BJ (cell line): ENCODE measurements at regions not wholly inside any gene's neighbourhood (a gene's known extent, or its start where the extent isn't known, plus 50 kb on each side); places are given as distances from the start of the nearest gene placed in this dataset.

Source experiments
- CTCF ChIA-PET: fragments of 350-600 bp; formaldehyde crosslinking; extraction: SDS; loops from one replicate; lab custom pipeline; 2021; ENCODE audit warnings: antibody characterized with exemption, inconsistent platforms; lab: Yijun Ruan, JAX
- POLR2A ChIA-PET: fragments of 300-600 bp; sonication (Branson Sonifier 250); formaldehyde crosslinking; extraction: SDS; loops from one replicate; lab custom pipeline; 2021; ENCODE audit warnings: antibody characterized with exemption; lab: Charles Lee
- DNase-seq: peaks from one replicate; pipeline ENCODE4 v3.0.0-alpha.2; 2011; ENCODE audit warnings: low read depth
- H3K27me3 ChIP-seq: 2 replicates; pipeline ENCODE4 v1.6.0; 2011; ENCODE audit warnings: low read length; ENCODE audit not compliant: control insufficient read depth, insufficient read depth
- H3K36me3 ChIP-seq: 2 replicates; pipeline ENCODE4 v1.5.1; 2011; ENCODE audit warnings: low read length; ENCODE audit not compliant: control insufficient read depth, insufficient read depth
- H3K4me3 ChIP-seq: 2 replicates; pipeline ENCODE4 v1.5.1; 2011; ENCODE audit warnings: low read depth, mild to moderate bottlenecking, control low read depth, low read length
- TF ChIP-seq, protein P1 (sequence below): IDR thresholded peaks from 2 replicates; pipeline ENCODE4 v1.5.1; 2011; ENCODE audit warnings: low read depth, mild to moderate bottlenecking, control low read depth, inconsistent platforms, low read length, moderate library complexity; ENCODE audit not compliant: insufficient read depth

DNA sequence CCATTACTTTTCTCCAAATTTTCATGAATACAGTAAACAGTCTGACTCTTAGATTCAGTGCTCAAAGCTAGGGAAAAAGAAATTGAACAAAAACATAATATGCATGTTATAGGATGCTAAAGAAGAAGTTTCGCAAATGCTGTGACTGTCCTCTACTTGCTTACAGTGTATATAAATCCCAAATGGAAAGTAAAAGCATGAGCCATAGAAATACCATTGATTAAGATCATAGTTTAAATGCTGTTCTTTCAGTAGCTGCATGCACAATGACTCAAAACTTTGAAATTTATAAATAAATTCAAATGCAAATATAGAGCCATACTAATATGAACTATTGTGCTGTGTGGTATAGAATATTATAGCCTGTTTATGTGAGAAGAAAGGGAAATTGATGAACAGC, 1113.9 kb upstream of the ACVR2A start:
- Histone ChIP-seq H3K4me3 (no peak overlapping the region), H3K36me3 (no peaks in the 10 kb centered on the region), H3K27me3 (no peaks in the 10 kb centered on the region)
- TF ChIP-seq, protein P1, sequence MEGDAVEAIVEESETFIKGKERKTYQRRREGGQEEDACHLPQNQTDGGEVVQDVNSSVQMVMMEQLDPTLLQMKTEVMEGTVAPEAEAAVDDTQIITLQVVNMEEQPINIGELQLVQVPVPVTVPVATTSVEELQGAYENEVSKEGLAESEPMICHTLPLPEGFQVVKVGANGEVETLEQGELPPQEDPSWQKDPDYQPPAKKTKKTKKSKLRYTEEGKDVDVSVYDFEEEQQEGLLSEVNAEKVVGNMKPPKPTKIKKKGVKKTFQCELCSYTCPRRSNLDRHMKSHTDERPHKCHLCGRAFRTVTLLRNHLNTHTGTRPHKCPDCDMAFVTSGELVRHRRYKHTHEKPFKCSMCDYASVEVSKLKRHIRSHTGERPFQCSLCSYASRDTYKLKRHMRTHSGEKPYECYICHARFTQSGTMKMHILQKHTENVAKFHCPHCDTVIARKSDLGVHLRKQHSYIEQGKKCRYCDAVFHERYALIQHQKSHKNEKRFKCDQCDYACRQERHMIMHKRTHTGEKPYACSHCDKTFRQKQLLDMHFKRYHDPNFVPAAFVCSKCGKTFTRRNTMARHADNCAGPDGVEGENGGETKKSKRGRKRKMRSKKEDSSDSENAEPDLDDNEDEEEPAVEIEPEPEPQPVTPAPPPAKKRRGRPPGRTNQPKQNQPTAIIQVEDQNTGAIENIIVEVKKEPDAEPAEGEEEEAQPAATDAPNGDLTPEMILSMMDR: no peak
- ChIA-PET CTCF (interaction anchor here (1.0 kb wide), 1 partner anchor 30 kb away, joined by 3 read pairs; no protein-coding TSS in a partner anchor), POLR2A (no interaction called here)
- no peak for DNase-seq

DNA sequence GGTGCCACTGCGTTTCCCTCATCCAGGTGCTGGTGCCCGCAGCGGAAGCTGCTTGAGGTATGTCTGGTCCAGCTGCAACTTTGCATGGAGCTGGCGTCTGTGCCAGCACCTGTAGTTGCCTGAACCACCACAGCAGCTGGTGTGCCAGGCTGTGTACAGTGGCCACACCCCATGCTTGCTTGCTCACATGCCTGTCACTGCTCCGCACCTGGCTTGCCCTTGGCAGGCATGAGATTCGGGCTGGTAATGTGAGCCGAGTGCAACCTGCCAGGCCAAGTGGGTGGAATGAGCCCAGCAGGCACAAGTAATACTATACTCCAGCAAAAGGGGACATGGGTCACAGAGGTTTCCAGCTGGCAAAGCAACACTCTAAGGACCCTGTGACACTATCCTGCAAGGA, 1123.3 kb upstream of the ACVR2A start:
- TF ChIP-seq, protein P1: no peak
- ChIA-PET CTCF (no interaction called here), POLR2A (no interaction called here)
- no peaks in the 10 kb centered on the region for H3K27me3 ChIP-seq
- no peaks in the 10 kb centered on the region for H3K36me3 ChIP-seq
- no peak overlapping the region for H3K4me3 ChIP-seq
- no peak for DNase-seq

DNA sequence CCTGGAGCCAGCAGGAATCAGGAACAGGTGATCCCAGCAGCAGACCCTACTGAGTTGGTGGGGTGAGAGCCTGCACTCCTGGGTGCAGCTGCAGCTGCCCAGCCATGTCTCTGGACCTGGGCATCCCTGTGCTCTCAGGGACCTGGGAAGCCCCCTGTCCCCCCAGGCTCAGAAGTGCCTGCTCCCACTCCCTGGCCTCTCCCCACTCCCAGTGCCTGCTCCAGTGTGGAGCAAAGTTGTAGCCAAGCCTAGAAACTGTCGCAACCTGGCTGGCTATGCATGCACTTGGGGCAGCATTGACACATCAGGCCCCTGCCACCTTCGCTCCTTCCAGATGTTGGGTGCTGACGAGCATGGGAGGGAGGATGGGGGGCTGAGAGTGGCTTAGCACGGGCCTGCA, 1124.7 kb upstream of the ACVR2A start:
- CTCF ChIA-PET: no interaction called here
- Histone ChIP-seq H3K27me3 (no peaks in the 10 kb centered on the region), H3K4me3 (no peak overlapping the region), H3K36me3 (no peaks in the 10 kb centered on the region)
- TF ChIP-seq, protein P1: no peak
- DNase-seq: no peak
- POLR2A ChIA-PET: no interaction called here

DNA sequence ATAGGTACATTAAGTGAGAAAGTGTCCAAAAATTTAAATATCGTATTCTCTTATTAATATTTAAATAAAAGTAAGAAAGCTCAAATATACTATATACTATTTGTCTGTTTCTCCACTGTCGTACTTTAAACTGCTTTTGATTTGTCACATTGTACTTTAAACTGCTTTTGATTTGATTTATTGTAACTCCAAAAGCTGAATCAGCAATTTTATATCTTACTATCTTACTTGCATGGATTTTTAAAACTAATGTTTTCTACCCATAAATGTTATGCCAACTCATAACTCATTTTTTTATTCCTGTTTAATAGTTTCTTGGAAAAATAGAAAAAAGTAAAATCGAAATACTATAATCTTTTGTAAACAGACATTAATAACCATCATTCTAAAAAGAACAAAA, 1128.2 kb upstream of the ACVR2A start:
- Histone ChIP-seq H3K4me3 (no peak overlapping the region), H3K27me3 (no peaks in the 10 kb centered on the region), H3K36me3 (no peaks in the 10 kb centered on the region)
- TF ChIP-seq, protein P1: no peak
- CTCF ChIA-PET: no interaction called here
- POLR2A ChIA-PET: no interaction called here
- no peak for DNase-seq

DNA sequence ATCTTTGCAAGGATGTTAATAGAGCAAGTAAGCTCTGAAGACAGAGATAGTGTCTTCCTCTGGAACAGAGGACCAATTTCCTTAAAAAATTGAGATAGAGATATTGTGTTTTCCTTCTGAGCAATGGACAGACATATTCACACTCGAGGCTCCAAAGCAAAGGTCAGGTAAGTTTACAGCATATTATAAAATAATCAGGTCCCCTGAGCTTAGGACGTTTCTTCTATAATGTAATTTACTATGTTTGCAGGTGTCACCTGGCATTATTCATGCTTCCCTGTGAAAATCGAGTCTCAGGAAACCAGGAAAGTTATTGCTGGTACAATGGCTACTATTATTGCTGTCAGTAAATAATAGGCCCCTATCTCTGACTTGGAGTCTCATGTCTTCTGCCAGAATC, 1135.8 kb upstream of the ACVR2A start:
- POLR2A ChIA-PET: no interaction called here
- DNase-seq: no peak
- TF ChIP-seq, protein P1: no peak
- CTCF ChIA-PET: interaction anchor here (1.0 kb wide), 1 partner anchor 9 kb away, joined by 3 read pairs; no protein-coding TSS in a partner anchor
- Histone ChIP-seq H3K4me3 (no peak overlapping the region), H3K27me3 (no peaks in the 10 kb centered on the region), H3K36me3 (no peaks in the 10 kb centered on the region)
